HG03575 (cell line): ENCODE measurements at regions not wholly inside any gene's neighbourhood (a gene's known extent, or its start where the extent isn't known, plus 50 kb on each side); places are given as distances from the start of the nearest gene placed in this dataset.

Experiments
- ATAC-seq: cut with Tn5 transposase; IDR thresholded peaks from one replicate; pipeline ENCODE4 v1.9.1; 2021; ENCODE audit not compliant: unreplicated experiment, insufficient number of reproducible peaks, low FRiP score; ENCODE audit errors: extremely low read depth

GRCh38 chr11:122468965-122469364, 186.6 kb upstream of the UBASH3B start:
- ATAC-seq = no peak

DNA sequence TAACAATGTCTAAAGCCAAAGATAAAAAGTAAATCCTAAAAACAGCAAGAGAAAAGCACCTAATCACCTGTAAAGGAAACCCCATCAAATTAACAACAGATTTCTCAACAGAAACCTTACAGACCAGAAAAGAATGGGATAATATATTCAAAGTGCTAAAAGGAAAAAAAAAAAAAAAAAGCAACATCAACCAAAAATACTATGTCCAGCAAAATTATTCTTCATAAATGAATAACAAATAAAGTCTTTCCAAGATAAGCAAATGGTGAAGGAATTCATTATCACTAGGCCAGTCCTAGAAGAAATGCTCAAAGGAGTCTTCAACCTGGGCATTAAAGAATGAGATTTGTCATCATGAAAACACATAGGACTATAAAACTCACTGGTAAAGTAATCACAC, 192.0 kb upstream of the UBASH3B start:
- ATAC-seq = no peak

DNA sequence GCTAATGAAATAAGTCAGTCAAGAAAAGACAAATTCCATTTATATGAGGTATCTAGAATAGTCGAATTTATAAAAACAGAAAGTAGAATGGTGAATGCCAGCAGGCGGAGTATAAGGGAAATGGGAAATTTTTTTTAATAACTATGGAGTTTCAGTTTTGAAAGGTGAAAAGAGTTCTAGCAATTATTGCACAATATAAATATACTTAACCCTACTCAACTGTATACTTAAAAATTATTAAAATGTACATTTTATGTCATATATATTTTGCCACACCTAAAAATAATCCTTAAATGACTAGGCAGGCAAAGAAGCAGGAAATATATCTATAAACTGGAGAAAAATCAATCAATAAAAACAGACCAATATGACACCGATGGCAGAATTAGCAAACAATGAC, 196.5 kb upstream of the UBASH3B start:
- ATAC-seq = no peak

GRCh38 chr11:122453586-122453985, 201.9 kb upstream of the UBASH3B start:
- no peak for ATAC-seq

DNA sequence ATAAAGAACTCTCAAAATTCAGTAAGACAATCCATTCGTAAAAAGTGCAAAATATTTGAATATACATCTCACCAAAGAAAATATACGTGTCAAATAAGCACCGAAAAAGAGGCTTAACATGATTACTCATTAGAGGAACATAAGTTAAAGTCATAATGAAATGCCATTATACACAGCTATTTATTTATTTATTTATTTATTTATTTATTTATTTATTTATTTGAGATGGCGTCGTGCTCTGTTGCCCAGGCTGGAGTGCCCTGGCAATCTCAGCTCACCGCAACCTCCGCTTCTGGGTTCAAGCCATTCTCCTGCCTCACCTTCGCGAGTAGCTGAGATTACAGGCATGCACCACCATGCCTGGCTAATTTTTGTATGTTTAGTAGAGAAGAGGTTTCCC, 203.6 kb upstream of the UBASH3B start:
- ATAC-seq = no peak

DNA sequence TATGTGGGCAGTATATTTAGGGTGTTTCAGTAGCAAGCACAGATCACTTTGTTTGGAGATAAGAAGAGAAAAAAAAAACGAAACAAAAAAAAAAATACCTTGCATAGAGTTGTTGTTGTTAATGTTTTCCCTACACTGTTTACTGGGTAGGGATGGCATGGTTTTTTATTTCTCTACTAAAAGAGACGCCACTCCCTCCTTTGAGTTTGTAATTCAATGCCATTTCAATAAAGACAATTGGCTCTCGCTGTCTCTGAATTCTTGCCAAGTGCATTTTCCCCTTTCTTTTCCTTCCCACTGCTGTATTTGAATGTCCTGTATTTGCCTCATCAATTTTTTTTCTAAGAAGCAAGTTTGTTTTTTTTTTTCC, 213.9 kb upstream of the UBASH3B start:
- no peak for ATAC-seq

GRCh38 chr11:122440811-122441665, 214.5 kb upstream of the UBASH3B start:
- no peak for ATAC-seq

DNA sequence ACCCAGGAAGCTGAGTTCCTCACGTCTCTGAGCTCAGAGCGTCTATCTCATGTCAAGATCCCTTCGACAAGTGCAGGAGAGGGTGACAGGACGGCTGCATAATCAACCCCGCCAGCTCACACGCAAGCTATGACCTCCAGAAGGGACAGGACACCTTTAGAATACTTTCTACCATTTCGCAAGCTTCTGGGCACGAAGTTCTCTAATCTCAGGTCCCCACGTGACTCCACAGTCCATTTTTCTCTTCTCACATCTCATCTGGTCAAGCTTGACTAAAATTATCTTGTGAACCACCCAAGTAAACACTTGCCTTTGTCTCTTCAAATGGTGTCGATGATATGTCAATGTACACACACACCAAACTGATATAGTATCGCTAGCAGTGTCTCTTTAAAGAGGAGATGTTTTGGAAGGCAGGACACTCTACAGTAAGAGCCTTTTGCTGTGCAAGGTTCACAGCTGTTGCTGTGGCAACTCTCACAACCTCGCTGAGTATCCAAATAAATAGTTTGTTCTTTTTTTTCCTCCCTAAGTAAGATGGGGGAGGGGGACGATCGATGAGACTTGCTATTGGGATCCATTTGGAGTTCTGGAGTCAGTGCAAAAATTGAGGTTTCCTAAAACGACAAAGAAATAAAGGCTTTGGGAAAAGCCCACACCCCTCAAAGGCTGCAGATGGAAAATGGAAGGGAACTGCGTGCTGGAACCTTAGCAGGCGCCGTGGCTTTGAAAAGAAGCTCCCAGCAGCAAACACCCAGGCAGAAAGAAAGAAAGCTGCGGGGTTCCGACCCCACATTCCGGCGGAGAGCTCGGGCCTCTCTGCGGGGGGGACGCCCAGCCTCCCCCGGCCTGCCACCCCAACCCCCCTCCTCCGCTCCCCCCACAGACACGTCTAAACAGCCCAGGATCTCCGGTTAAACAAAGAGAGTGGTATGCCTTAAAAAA, 215.4 kb upstream of the UBASH3B start:
- no peak for ATAC-seq

DNA sequence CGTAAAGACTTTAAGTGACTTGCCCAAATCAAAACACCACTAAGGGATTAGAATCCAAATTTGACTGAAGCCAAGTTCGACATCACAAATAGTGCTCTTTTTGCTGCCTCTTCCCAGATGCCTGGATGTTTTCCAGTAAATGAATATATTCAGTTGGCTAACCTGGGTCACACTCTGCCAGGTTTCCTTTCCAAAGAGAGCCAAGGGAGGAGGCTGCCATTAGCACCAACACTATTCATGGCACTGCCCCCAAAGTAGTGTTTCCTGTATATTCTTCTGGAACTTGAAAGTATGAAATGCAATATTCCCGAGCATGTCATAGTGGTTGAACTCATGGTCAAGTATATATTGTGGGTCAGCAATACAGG, 219.3 kb upstream of the UBASH3B start:
- ATAC-seq = no peak

- ATAC-seq = no peak
Observed at GRCh38 chr11:122435540-122436187, 219.9 kb upstream of the UBASH3B start.

- ATAC-seq = no peak
Observed at GRCh38 chr11:122434786-122435185, 220.7 kb upstream of the UBASH3B start.

GRCh38 chr11:122430490-122430889, 225.0 kb upstream of the UBASH3B start:
- no peak for ATAC-seq

DNA sequence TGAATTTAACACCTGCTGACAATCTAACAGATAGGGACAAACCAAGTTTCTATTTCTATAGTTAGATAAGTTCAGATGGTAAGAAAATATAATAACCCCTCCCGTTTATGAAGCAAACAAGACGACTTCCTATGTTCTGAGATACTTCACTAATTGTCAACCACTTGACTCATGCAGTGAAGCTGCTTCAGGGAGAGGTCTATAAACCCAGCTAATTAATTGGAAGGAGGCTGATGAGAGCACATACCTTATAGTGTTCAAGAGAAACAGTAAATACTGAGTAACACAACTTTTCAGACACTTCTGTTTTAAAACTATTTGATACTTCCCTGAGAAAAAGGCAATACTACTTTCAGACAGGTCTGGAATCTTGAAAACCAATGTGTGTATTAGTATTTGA, 229.4 kb upstream of the UBASH3B start:
- ATAC-seq = no peak

DNA sequence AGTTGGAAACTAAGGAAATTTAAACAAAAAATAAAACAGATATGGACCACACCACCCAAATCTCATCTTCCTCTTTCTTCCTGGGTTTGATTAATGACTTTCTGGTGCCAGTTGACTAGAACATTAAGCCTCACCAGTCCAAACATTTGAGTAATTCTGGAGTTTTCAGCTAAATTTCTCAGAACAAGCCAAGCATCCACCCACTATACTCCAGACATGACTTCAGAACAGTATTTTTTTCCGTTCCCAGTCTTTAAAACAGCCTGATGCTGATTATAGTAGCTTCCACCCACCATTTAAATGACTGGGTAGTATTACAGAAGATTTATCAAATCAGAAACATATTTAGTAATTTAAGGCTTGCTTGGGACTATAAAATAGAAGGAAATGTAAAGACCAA, 230.9 kb upstream of the UBASH3B start:
- ATAC-seq = no peak

GRCh38 chr11:122423886-122424285, 231.6 kb upstream of the UBASH3B start:
- ATAC-seq = no peak

GRCh38 chr11:122423273-122423672, 232.2 kb upstream of the UBASH3B start:
- ATAC-seq = no peak

GRCh38 chr11:122422682-122423081, 232.8 kb upstream of the UBASH3B start:
- ATAC-seq = no peak

GRCh38 chr11:122421702-122422101, 233.8 kb upstream of the UBASH3B start:
- no peak for ATAC-seq

- no peak for ATAC-seq
Observed at GRCh38 chr11:122418032-122418431, 237.5 kb upstream of the UBASH3B start.
